ENCODE measurements at regions not wholly inside any gene's neighbourhood (a gene's known extent, or its start where the extent isn't known, plus 50 kb on each side); places are given as distances from the start of the nearest gene placed in this dataset.
"Not testable (repeated sequence)": the region's sequence is repeated elsewhere in the genome, so short reads cannot be mapped to it uniquely, and the experiment has no call there.

DNA sequence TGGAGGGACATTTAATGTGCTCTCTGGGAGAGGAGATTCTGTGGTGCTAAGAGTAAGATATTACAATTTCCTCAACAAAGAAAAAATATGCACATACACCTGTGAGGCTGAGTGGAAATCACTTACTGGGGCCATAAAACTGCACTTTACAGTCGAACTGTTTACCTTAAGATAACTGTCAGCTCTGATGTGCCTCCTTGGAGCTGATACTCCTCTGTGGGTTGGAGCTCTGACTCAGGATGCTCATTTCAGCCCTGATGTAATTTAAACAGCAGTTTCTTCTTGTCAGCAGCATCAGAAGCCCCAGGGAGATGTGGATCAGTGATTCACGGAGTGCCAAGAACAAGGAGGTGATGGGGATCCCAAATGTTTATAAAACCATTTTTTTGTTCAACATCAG, 241.9 kb upstream of the SFRP2 start:
- TF ChIP-seq, protein P1, sequence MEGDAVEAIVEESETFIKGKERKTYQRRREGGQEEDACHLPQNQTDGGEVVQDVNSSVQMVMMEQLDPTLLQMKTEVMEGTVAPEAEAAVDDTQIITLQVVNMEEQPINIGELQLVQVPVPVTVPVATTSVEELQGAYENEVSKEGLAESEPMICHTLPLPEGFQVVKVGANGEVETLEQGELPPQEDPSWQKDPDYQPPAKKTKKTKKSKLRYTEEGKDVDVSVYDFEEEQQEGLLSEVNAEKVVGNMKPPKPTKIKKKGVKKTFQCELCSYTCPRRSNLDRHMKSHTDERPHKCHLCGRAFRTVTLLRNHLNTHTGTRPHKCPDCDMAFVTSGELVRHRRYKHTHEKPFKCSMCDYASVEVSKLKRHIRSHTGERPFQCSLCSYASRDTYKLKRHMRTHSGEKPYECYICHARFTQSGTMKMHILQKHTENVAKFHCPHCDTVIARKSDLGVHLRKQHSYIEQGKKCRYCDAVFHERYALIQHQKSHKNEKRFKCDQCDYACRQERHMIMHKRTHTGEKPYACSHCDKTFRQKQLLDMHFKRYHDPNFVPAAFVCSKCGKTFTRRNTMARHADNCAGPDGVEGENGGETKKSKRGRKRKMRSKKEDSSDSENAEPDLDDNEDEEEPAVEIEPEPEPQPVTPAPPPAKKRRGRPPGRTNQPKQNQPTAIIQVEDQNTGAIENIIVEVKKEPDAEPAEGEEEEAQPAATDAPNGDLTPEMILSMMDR (IDR thresholded peaks at IDR 0.05): no peak
- H3K27ac ChIP-seq: no peak overlapping the region
- no peaks in the 10 kb centered on the region for H3K4me1 ChIP-seq
- no peak overlapping the region for H3K4me3 ChIP-seq
- DNase-seq: no peak
- no peaks in the 10 kb centered on the region for H3K27me3 ChIP-seq
- intact Hi-C loops (cut with DNase I): no loop called here
- H3K9ac ChIP-seq (ENCODE audit: low read depth in 2 of 2, low read length in 2 of 2): no peak overlapping the region
- H3K9me3 ChIP-seq: no peaks in the 10 kb centered on the region
- H3K36me3 ChIP-seq: no peaks in the 10 kb centered on the region

DNA sequence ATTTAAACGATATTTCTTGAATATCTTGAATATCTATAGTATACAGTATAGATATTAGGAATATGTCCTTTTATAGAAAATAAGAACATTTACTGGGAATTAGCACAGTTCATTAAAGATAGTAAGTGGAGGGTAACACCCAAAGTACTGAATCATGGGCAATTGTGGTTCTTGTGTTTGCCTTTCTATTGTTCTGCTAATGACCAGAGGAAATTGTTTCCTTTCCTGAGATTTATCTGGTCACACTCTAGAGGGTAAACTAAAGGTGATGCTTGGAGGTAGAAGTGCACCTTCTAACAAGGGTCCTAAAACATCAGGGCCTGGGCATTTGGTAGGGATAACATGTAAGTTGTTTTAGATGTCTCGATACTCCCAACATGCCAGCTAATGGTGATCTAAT, 241.3 kb upstream of the SFRP2 start:
- H3K27ac ChIP-seq: no peak overlapping the region
- no peaks in the 10 kb centered on the region for H3K27me3 ChIP-seq
- H3K4me3 ChIP-seq: no peak overlapping the region
- TF ChIP-seq, protein P1 (IDR thresholded peaks at IDR 0.05): no peak
- H3K9me3 ChIP-seq: no peaks in the 10 kb centered on the region
- H3K36me3 ChIP-seq: no peaks in the 10 kb centered on the region
- intact Hi-C loops (cut with DNase I): no loop called here
- no peaks in the 10 kb centered on the region for H3K4me1 ChIP-seq
- no peak overlapping the region for H3K9ac ChIP-seq (ENCODE audit: low read depth in 2 of 2, low read length in 2 of 2)
- no peak for DNase-seq

- Histone ChIP-seq H3K27me3 (no peaks in the 10 kb centered on the region), H3K4me1 (no peaks in the 10 kb centered on the region), H3K4me3 (no peak overlapping the region), H3K36me3 (no peaks in the 10 kb centered on the region), H3K9ac (ENCODE audit: low read depth in 2 of 2, low read length in 2 of 2) (no peak overlapping the region), H3K9me3 (no peaks in the 10 kb centered on the region), H3K27ac (no peak overlapping the region)
- no peak for DNase-seq
- TF ChIP-seq, protein P1 (IDR thresholded peaks at IDR 0.05): no peak
- intact Hi-C loops (cut with DNase I): loop anchor here (10.0 kb wide), 1 partner anchor 234 kb away; no protein-coding TSS in a partner anchor
Measured at GRCh38 chr4:154029171-154029570, 240.3 kb upstream of the SFRP2 start.

- H3K27me3 ChIP-seq: no peaks in the 10 kb centered on the region
- H3K4me3 ChIP-seq: no peak overlapping the region
- H3K27ac ChIP-seq: no peak overlapping the region
- H3K36me3 ChIP-seq: no peaks in the 10 kb centered on the region
- H3K4me1 ChIP-seq: no peaks in the 10 kb centered on the region
- intact Hi-C loops (cut with DNase I): loop anchor here (10.0 kb wide), 1 partner anchor 230 kb away; no protein-coding TSS in a partner anchor
- no peak overlapping the region for H3K9ac ChIP-seq (ENCODE audit: low read depth in 2 of 2, low read length in 2 of 2)
- TF ChIP-seq, protein P1 (IDR thresholded peaks at IDR 0.05): no peak
- H3K9me3 ChIP-seq: no peaks in the 10 kb centered on the region
- no peak for DNase-seq
Measured at GRCh38 chr4:154025110-154025509, 236.2 kb upstream of the SFRP2 start.

GRCh38 chr4:154024097-154024694, 235.3 kb upstream of the SFRP2 start:
- H3K4me1 ChIP-seq: no peaks in the 10 kb centered on the region
- intact Hi-C loops (cut with DNase I): loop anchor here (10.0 kb wide), 1 partner anchor 229 kb away; no protein-coding TSS in a partner anchor
- DNase-seq: no peak
- H3K4me3 ChIP-seq: no peak overlapping the region
- H3K36me3 ChIP-seq: no peaks in the 10 kb centered on the region
- no peak overlapping the region for H3K27ac ChIP-seq
- H3K9ac ChIP-seq (ENCODE audit: low read depth in 2 of 2, low read length in 2 of 2): no peak overlapping the region
- no peaks in the 10 kb centered on the region for H3K9me3 ChIP-seq
- H3K27me3 ChIP-seq: no peaks in the 10 kb centered on the region
- TF ChIP-seq, protein P1 (IDR thresholded peaks at IDR 0.05): no peak

- not testable (repeated sequence) for H3K36me3 ChIP-seq; H3K9me3 ChIP-seq; H3K4me3 ChIP-seq; DNase-seq; H3K27me3 ChIP-seq; H3K9ac ChIP-seq (ENCODE audit: low read depth in 2 of 2, low read length in 2 of 2); H3K27ac ChIP-seq; H3K4me1 ChIP-seq
- intact Hi-C loops (cut with DNase I): loop anchor here (10.0 kb wide), 1 partner anchor 229 kb away; no protein-coding TSS in a partner anchor
Measured at GRCh38 chr4:154023671-154024070, 234.8 kb upstream of the SFRP2 start.
